ENCODE measurements at regions not wholly inside any gene's neighbourhood (a gene's known extent, or its start where the extent isn't known, plus 50 kb on each side); places are given as distances from the start of the nearest gene placed in this dataset.

DNA sequence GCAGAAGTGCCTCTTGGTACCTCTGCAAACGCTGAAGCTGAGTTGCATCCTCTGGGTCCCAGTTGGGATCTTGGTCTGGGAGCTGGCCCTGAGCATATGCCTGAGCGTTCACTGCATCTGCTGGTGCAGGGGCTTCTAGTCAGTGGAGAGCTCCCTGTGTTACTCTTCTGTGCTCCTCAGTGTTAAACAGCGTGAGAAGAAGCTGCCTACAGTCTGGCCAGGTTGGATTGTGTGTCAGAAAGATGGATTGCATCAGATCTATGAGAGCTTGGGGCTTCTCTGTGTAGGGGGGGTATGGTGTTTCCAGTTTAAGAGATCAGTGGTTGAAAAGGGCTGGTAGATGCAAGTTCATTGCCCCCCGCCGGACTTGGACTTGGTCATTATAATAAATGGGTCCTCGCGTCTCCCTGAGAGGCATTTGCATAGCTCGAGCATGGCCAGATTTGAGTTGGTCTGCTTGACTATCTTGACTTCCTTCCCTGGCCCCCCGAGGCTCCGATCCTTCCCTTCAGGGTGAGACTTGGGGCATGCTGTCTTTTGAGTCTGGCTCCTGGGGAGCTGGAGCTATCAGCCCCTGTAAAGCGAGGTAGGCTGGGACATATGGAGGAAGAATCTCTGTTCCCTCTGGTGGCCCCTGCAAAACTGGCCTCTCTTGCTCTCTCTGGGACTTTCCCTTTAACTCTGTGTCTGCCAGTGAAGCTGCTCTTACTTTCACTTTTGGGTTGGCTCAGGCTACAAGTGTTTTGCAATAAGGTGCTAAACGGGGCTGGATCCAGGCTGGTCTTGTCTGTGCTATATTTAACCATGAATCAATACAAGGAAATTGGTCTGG lies 52.9 kb downstream of the OR10H4 start:
- Histone ChIP-seq H3K18ac (ENCODE audit: extremely low read depth, low read length) (no peak overlapping the region), H3K14ac (ENCODE audit: insufficient read length) (no peak overlapping the region), H3K79me1 (ENCODE audit: low read depth, low read length) (no peaks in the 10 kb centered on the region), H3K27ac (ENCODE audit: low read depth, low read length) (no peak overlapping the region), H2BK120ac (replicated peaks; ENCODE audit: low read depth, low read length) (no peak overlapping the region), H2AFZ (ENCODE audit: low read length) (no peak overlapping the region), H3K4me2 (ENCODE audit: insufficient read depth in 1 of 2, low read depth in 2 of 2, low read length in 2 of 2) (no peak overlapping the region), H4K5ac (ENCODE audit: insufficient read length, low read depth, low read length) (no peak overlapping the region), H3K9ac (replicated peaks in 1 of 4; ENCODE audit: extremely low read depth in 1 of 4, low read depth in 3 of 4, low read length in 3 of 4) (no peak overlapping the region), H4K91ac (replicated peaks; ENCODE audit: insufficient read length, low read length) (no peak overlapping the region), H3K9me3 (ENCODE audit: insufficient read depth in 2 of 2, low read depth in 1 of 2, low read length in 1 of 2) (peaks cover 57 to 82% of the 10 kb centered on the region in 2 experiments), H2BK15ac (ENCODE audit: low read length) (no peak overlapping the region), H3K23ac (ENCODE audit: insufficient read length) (no peak overlapping the region), H3K27me3 (replicated peaks in 1 of 4; ENCODE audit: control insufficient read depth in 3 of 4, extremely low read depth in 1 of 4, insufficient read depth in 3 of 4, low read length in 3 of 4) (no peaks in the 10 kb centered on the region; a peak in 1 of 7 replicates), H3K56ac (replicated peaks; ENCODE audit: insufficient read length, low read depth, low read length) (no peak overlapping the region), H2BK5ac (ENCODE audit: low read depth, low read length) (no peak overlapping the region), H4K8ac (ENCODE audit: extremely low read depth, insufficient read depth, low read length) (no peak overlapping the region), H3K4me1 (replicated peaks in 1 of 4; ENCODE audit: control insufficient read depth in 3 of 4, insufficient read depth in 4 of 4, low read length in 3 of 4) (no peaks in the 10 kb centered on the region), H3K4me3 (ENCODE audit: extremely low read depth in 1 of 4, insufficient read depth in 2 of 4, low read depth in 3 of 4, low read length in 4 of 4) (no peak overlapping the region), H4K20me1 (replicated peaks in 1 of 2; ENCODE audit: control insufficient read depth in 1 of 2, insufficient read depth in 2 of 2, low read length in 2 of 2) (no peaks in the 10 kb centered on the region), H3K4ac (replicated peaks; ENCODE audit: insufficient read length, low read depth, low read length) (no peak overlapping the region), H2AK5ac (ENCODE audit: low read depth, low read length) (no peak overlapping the region), H3K23me2 (ENCODE audit: low read depth, low read length) (no peaks in the 10 kb centered on the region), H3K36me3 (ENCODE audit: control insufficient read depth in 2 of 4, insufficient read depth in 4 of 4, low read length in 3 of 4) (no peaks in the 10 kb centered on the region), H3K79me2 (ENCODE audit: control insufficient read depth in 1 of 2, insufficient read depth in 2 of 2, low read length in 2 of 2) (no peaks in the 10 kb centered on the region), H2BK20ac (ENCODE audit: low read length) (no peak overlapping the region), H2BK12ac (ENCODE audit: low read depth, low read length) (no peak overlapping the region)
- DNase-seq (ENCODE audit: low read depth in 1 of 2, low spot score in 2 of 2) (no peak), FAIRE-seq (no peak)
- ChIA-PET CTCF (ENCODE audit: partially characterized antibody) (interaction anchor here (0.6 to 0.7 kb wide), 2 partner anchors 61 to 1642 kb away, joined by 3 read pairs; no protein-coding TSS in a partner anchor), POLR2A (ENCODE audit: partially characterized antibody) (no interaction called here)
- WGBS, 2 experiments (ENCODE audit: extremely low coverage in 1 of 2, insufficient coverage in 1 of 2, insufficient read length in 1 of 2, insufficient replicate concordance in 2 of 2, low coverage in 1 of 2, low lambda C conversion rate in 2 of 2, missing lambda C conversion rate in 1 of 2): 81% methylated on average over 12 of the region's 12 CpGs; no CpG with 5 or more reads in 1 of the 2 experiments
- TF ChIP-seq, protein P1, sequence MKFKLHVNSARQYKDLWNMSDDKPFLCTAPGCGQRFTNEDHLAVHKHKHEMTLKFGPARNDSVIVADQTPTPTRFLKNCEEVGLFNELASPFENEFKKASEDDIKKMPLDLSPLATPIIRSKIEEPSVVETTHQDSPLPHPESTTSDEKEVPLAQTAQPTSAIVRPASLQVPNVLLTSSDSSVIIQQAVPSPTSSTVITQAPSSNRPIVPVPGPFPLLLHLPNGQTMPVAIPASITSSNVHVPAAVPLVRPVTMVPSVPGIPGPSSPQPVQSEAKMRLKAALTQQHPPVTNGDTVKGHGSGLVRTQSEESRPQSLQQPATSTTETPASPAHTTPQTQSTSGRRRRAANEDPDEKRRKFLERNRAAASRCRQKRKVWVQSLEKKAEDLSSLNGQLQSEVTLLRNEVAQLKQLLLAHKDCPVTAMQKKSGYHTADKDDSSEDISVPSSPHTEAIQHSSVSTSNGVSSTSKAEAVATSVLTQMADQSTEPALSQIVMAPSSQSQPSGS (IDR thresholded peaks at IDR 0.05; ENCODE audit: low read length): no peak
- TF ChIP-seq POLR2A (IDR thresholded peaks at IDR 0.05; ENCODE audit: control extremely low read depth in 1 of 2, low read depth in 2 of 2, low read length in 2 of 2): no peak
- no peak for TF ChIP-seq EZH2 (IDR thresholded peaks at IDR 0.05; ENCODE audit: low read depth, low read length, severe bottlenecking)
- TF ChIP-seq CHD2 (IDR thresholded peaks at IDR 0.05; ENCODE audit: low read length): no peak
- no peak for TF ChIP-seq TAF7 (optimal IDR thresholded peaks at IDR 0.05; ENCODE audit: borderline replicate concordance, low read depth, low read length)
- no peak for TF ChIP-seq HDAC2 (IDR thresholded peaks at IDR 0.05; ENCODE audit: borderline replicate concordance in 1 of 2, low read depth in 2 of 2, low read length in 2 of 2)
- TF ChIP-seq SUZ12 (IDR thresholded peaks at IDR 0.05; ENCODE audit: low read length): no peak
- no peak for TF ChIP-seq HDAC6 (IDR thresholded peaks at IDR 0.05; ENCODE audit: low read depth, low read length)
- TF ChIP-seq GTF2F1 (IDR thresholded peaks at IDR 0.05; ENCODE audit: borderline replicate concordance, low read depth, low read length): no peak
- no peak for TF ChIP-seq SIX5 (IDR thresholded peaks at IDR 0.05; ENCODE audit: low read depth, low read length)
- TF ChIP-seq RFX5 (IDR thresholded peaks at IDR 0.05; ENCODE audit: borderline replicate concordance, low read depth, low read length): no peak

Measured in H1 (cell line).